ENCODE measurements at regions not wholly inside any gene's neighbourhood (a gene's known extent, or its start where the extent isn't known, plus 50 kb on each side); places are given as distances from the start of the nearest gene placed in this dataset.
"Not testable (repeated sequence)": the region's sequence is repeated elsewhere in the genome, so short reads cannot be mapped to it uniquely, and the experiment has no call there.

GRCh38 chr6:167229586-167229985 is 61.5 kb upstream of the UNC93A start:
- no peak for DNase-seq (ENCODE audit: low read depth, low spot score)

- no peak for DNase-seq (ENCODE audit: low read depth, low spot score)
Observed at GRCh38 chr6:167230288-167230687, 60.8 kb upstream of the UNC93A start.

GRCh38 chr6:167232356-167232755 is 58.8 kb upstream of the UNC93A start:
- DNase-seq (ENCODE audit: low read depth, low spot score): no peak

- DNase-seq (ENCODE audit: low read depth, low spot score): no peak
Observed at GRCh38 chr6:167233490-167233889, 57.6 kb upstream of the UNC93A start.

GRCh38 chr6:167234576-167234975 is 56.5 kb upstream of the UNC93A start:
- not testable (repeated sequence) for DNase-seq (ENCODE audit: low read depth, low spot score)

GRCh38 chr6:167235005-167235404 is 56.1 kb upstream of the UNC93A start:
- no peak for DNase-seq (ENCODE audit: low read depth, low spot score)

- no peak for DNase-seq (ENCODE audit: low read depth, low spot score)
Observed at GRCh38 chr6:167235421-167236238, 55.5 kb upstream of the UNC93A start.

GRCh38 chr6:167236239-167236571 is 54.9 kb upstream of the UNC93A start:
- no peak for DNase-seq (ENCODE audit: low read depth, low spot score)

- DNase-seq (ENCODE audit: low read depth, low spot score): no peak
Observed at GRCh38 chr6:167237438-167238145, 53.5 kb upstream of the UNC93A start.

- no peak for DNase-seq (ENCODE audit: low read depth, low spot score)
Observed at GRCh38 chr6:167238146-167238693, 52.9 kb upstream of the UNC93A start.

GRCh38 chr6:167238694-167239467 is 52.2 kb upstream of the UNC93A start:
- no peak for DNase-seq (ENCODE audit: low read depth, low spot score)

- DNase-seq (ENCODE audit: low read depth, low spot score): not testable (repeated sequence)
Observed at GRCh38 chr6:167239470-167239869, 51.6 kb upstream of the UNC93A start.

- DNase-seq (ENCODE audit: low read depth, low spot score): no peak
Observed at GRCh38 chr6:167240034-167240541, 51.0 kb upstream of the UNC93A start.
